ENCODE measurements at regions not wholly inside any gene's neighbourhood (a gene's known extent, or its start where the extent isn't known, plus 50 kb on each side); places are given as distances from the start of the nearest gene placed in this dataset.
"Not testable (repeated sequence)": the region's sequence is repeated elsewhere in the genome, so short reads cannot be mapped to it uniquely, and the experiment has no call there.

GRCh38 chr3:87706176-87706575 lies 352.6 kb downstream of the CGGBP1 start:
- DNase-seq = no peak

- no peak for DNase-seq
These were observed 356.2 kb downstream of the CGGBP1 start for GRCh38 chr3:87702600-87702999.

GRCh38 chr3:87696124-87697013 lies 362.4 kb downstream of the CGGBP1 start:
- no peak for DNase-seq

GRCh38 chr3:87694678-87695077 lies 364.1 kb downstream of the CGGBP1 start:
- no peak for DNase-seq

- no peak for DNase-seq
These were observed 367.7 kb downstream of the CGGBP1 start for GRCh38 chr3:87691109-87691508.

DNA sequence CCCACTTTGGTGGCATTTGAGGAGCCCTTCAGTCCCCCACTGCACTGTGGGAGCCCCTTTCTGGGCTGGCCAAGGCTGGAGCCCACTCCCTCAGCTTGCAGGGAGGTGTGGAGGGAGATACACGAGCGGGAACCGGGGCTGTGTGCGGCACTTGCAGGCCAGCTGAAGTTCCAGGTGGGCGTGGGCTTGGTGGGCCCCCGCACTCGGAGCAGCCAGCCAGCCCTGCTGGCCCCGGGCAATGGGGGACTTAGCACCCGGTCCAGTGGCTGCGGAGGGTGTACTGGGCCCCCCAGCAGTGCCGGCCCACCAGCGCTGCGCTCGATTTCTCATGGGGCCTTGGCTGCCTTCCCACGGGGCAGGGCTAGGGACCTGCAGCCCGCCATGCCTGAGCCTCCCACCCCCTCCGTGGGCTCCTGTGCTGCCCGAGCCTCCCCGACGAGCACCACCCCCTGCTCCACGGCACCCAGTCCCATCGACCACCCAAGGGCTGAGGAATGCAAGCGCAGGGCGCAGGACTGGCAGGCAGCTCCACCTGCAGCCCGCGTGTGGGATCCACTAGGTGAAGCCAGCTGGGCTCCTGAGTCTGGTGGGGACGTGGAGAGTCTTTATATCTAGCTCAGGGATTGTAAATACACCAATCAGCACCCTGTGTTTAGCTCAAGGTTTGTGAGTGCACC lies 379.7 kb downstream of the CGGBP1 start:
- not testable (repeated sequence) for DNase-seq

DNA sequence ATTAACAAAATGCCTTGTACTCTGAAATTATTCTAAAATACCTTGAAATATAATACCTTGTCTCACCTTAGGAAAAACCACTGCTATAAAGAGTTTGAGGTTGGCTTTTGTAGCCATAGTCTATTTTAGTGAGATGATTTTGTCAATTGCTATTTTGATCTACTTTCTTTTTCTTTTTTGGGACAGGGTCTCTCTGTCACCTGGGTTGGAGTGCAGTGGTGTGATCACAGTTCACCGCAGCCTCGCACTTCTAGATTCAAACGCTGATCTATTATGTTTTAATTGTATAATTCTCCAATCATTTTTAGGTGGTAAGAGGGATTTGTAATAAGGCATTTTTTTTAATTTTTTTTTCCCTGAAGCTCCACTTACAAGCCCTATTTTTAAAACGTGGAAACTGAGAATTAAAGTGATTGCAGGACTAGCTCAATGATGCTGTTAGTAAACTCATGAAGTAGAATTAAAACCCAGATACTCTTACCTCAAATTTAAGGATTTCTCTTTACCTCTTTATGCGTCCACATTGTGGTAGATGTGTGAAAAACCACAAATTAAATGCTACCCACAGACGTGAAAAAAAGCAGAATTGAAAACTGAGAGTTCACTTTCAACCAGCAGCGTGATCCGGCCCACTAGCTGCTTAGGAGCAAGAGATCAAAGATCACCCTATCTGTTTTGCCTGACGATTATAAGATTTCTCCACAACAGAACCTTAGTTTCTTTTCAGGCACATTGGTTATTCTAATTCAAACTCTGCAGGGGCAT lies 384.2 kb downstream of the CGGBP1 start:
- DNase-seq = no peak

- no peak for DNase-seq
These were observed 385.7 kb downstream of the CGGBP1 start for GRCh38 chr3:87673132-87673531.

- DNase-seq = no peak
These were observed 377.8 kb upstream of the POU1F1 start for GRCh38 chr3:87654184-87654583.

GRCh38 chr3:87653138-87653537 lies 376.8 kb upstream of the POU1F1 start:
- not testable (repeated sequence) for DNase-seq

GRCh38 chr3:87634426-87634825 lies 358.0 kb upstream of the POU1F1 start:
- DNase-seq = no peak

DNA sequence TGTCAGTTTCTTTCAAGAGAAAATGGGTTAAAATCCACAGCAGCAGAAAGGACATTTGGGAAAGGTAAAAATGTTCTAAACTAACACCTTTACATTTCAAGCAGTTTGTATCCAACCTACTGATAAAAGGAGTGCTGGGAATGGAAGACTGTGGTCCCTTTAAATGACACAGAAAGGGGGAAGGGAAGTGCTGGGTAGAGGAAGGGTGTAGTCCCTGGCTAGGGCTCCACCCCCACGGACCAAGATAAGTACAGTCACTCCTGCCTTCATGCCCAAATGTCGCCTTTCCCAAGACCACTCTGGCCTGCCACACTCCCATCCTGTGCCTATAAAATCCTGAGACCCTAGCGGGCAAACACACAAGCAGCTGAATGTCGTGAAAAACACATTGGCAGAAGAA lies 350.9 kb upstream of the POU1F1 start:
- no peak for DNase-seq

- DNase-seq = no peak
These were observed 350.2 kb upstream of the POU1F1 start for GRCh38 chr3:87626546-87626945.

- no peak for DNase-seq
These were observed 349.5 kb upstream of the POU1F1 start for GRCh38 chr3:87625876-87626275.

DNA sequence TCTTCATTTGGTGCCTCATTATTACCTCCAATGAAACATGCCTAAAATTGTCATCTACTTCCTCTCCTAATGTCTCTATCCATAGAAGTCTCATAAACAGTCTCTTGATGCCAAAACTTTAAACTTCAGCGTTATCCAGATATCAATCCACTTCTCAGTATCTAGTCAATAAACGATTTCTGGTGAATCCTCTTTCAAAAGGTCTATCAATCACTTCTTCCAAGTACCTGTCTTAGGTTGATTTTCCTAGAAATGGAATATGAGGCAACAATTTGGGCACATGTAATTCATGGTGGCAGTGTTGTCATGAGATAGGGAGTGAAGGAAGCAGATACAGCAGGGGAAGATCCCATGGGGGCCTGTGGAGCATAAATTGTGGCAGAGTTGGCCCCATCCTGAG lies 348.5 kb upstream of the POU1F1 start:
- DNase-seq = no peak

DNA sequence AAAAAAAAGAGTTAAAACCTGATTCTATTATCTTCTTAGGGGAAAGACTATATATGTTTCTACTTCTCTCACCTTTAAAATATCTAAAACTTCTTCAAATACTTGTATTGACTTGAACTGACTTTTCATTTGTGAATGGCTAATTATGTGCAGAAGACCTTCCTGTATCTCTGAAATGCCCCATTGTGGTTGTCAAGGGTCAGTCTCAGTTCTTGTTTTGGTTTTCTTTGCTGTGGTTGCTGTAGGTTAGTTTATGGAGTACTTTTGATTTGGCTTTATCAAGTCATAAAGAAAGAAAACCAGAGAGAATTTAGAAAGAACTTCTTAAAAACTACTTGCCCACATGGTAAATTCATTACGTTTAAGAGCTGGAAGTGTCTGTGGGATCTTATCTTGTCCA lies 345.3 kb upstream of the POU1F1 start:
- DNase-seq = no peak

- no peak for DNase-seq
These were observed 339.1 kb upstream of the POU1F1 start for GRCh38 chr3:87615506-87615905.

GRCh38 chr3:87614998-87615397 lies 338.6 kb upstream of the POU1F1 start:
- no peak for DNase-seq

GRCh38 chr3:87607234-87607633 lies 330.9 kb upstream of the POU1F1 start:
- no peak for DNase-seq

DNA sequence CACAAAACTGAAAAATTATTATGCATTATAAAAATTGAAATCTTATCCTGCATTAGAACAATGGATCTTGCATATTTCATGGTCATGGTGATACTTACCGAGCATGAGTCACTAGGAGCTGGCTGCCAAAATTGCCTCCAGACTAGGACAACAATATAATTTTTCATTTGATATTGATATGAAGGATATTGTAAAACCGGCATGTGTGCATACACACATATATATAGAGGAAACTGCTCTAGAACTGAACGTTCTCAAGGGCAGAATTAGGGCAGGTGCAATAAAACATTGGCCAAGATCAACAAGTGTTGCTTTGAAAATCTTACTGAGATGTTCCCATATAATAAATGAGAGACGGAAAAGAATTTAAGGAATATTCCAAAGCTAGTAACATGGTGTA lies 319.4 kb upstream of the POU1F1 start:
- no peak for DNase-seq

- no peak for DNase-seq
These were observed 304.9 kb upstream of the POU1F1 start for GRCh38 chr3:87581240-87581639.

GRCh38 chr3:87576752-87577151 lies 300.4 kb upstream of the POU1F1 start:
- no peak for DNase-seq

DNA sequence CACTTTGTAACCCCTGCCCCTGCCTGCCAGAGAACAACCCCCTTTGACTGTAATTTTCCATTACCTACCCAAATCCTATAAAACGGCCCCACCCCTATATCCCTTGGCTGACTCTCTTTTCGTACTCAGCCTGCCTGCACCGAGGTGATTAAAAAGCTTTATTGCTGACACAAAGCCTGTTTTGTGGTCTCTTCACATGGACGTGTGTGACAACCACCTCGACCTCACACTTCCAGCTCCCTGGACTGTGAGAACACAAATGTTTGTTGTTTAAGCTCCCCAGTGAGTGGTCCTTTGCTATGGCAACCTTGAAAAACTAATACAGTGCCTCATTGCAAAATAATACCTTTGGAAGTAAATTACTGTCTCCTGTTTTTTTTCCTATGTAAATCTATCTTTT lies 299.2 kb upstream of the POU1F1 start:
- DNase-seq = no peak

DNA sequence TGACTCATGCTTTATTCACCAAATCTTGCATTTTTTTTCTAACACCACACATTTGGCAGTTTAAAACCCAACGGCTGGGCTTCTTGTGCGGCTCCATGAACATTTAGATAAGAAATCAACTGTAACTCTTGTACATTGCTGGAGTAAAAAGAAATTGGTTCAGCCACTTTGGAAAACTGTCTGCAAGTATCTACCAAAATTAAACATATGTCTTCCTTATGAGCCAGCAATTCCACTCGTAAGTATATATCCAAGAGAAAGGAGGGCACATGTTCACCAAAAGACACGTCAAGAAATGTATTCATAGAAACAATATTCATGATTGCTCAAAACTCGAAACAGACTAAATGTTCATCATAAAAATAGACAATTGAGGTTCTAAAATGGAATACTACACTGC lies 291.9 kb upstream of the POU1F1 start:
- no peak for DNase-seq
